A673 (cell line): ENCODE measurements at regions not wholly inside any gene's neighbourhood (a gene's known extent, or its start where the extent isn't known, plus 50 kb on each side); places are given as distances from the start of the nearest gene placed in this dataset.

ENCODE experiments used
- EZH2 ChIP-seq: fragments of 200-600 bp; sonication (generic); IDR thresholded peaks from 2 replicates; pipeline ENCODE4 v1.6.1; 2017; ENCODE audit warnings: borderline replicate concordance, low read depth, mild to moderate bottlenecking, mixed read lengths, antibody characterized with exemption, low read length; ENCODE audit not compliant: poor library complexity, severe bottlenecking
- TF ChIP-seq, protein P1 (sequence below): fragments of 300-800, 200-600 bp; sonication (generic); conservative IDR thresholded peaks from 2 replicates; pipeline ENCODE4 v1.5.1; 2017; ENCODE audit warnings: low read depth, mild to moderate bottlenecking, antibody characterized with exemption, low read length, moderate library complexity, mixed read lengths

DNA sequence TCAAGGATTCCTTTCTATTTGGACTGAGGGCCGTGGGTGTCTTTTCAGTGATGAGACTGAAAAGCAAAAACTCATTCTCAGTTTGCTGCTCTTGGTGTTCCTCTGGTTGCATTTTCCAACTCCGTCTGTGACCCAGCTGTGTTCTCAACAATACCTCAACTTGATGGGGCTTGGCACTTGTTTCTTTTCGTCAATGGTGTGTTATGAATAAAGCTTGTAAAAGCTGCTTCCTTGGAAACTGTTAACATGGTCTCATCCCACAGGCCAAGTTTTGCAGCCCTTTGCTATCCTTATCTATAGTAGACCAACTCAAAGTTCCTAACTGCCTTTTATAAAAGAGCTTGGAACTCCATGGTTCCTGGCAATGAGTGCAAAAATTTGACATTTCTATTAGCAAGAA is 142.5 kb upstream of the UBE2E1 start:
- TF ChIP-seq, protein P1, sequence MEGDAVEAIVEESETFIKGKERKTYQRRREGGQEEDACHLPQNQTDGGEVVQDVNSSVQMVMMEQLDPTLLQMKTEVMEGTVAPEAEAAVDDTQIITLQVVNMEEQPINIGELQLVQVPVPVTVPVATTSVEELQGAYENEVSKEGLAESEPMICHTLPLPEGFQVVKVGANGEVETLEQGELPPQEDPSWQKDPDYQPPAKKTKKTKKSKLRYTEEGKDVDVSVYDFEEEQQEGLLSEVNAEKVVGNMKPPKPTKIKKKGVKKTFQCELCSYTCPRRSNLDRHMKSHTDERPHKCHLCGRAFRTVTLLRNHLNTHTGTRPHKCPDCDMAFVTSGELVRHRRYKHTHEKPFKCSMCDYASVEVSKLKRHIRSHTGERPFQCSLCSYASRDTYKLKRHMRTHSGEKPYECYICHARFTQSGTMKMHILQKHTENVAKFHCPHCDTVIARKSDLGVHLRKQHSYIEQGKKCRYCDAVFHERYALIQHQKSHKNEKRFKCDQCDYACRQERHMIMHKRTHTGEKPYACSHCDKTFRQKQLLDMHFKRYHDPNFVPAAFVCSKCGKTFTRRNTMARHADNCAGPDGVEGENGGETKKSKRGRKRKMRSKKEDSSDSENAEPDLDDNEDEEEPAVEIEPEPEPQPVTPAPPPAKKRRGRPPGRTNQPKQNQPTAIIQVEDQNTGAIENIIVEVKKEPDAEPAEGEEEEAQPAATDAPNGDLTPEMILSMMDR: no peak
- TF ChIP-seq EZH2: no peak
